Thymus (tissue), 11 donors: ENCODE measurements at regions not wholly inside any gene's neighbourhood (a gene's known extent, or its start where the extent isn't known, plus 50 kb on each side); places are given as distances from the start of the nearest gene placed in this dataset.

Experiments
- DNase-seq, 9 donors: peaks; one replicate each; pipeline ENCODE4 v3.0.0-alpha.2; 2013; ENCODE audit warnings: low spot score in 9 of 9, low read depth in 6 of 9, missing footprints in 1 of 9
- H3K27ac ChIP-seq, 2 donors: one replicate each; pipeline ENCODE4 v1.5.1; 2013; ENCODE audit warnings: control low read depth in 1 of 2, low read depth in 1 of 2, low read length in 1 of 2, mild to moderate bottlenecking in 1 of 2, moderate library complexity in 1 of 2
- H3K27me3 ChIP-seq, 2 donors: one replicate each; pipeline ENCODE4 v1.5.1; 2013; ENCODE audit warnings: low read length in 1 of 2; ENCODE audit not compliant: control insufficient read depth in 2 of 2, insufficient read depth in 1 of 2
- H3K36me3 ChIP-seq, 2 donors: one replicate each; pipeline ENCODE4 v1.5.1; 2013; ENCODE audit warnings: low read length in 1 of 2, mild to moderate bottlenecking in 1 of 2, moderate library complexity in 1 of 2; ENCODE audit not compliant: control insufficient read depth in 2 of 2, insufficient read depth in 2 of 2
- H3K4me1 ChIP-seq, 2 donors: one replicate each; pipeline ENCODE4 v1.5.1; 2013; ENCODE audit warnings: low read length in 2 of 2; ENCODE audit not compliant: control insufficient read depth in 2 of 2, insufficient read depth in 2 of 2
- H3K4me3 ChIP-seq, 2 donors: one replicate each; pipeline ENCODE4 v1.5.1; 2013; ENCODE audit warnings: low read length in 2 of 2, control low read depth in 1 of 2, mild to moderate bottlenecking in 1 of 2
- H3K9me3 ChIP-seq, 2 donors: one replicate each; pipeline ENCODE4 v1.5.1; 2013; ENCODE audit warnings: low read length in 1 of 2, mild to moderate bottlenecking in 1 of 2; ENCODE audit not compliant: control insufficient read depth in 2 of 2, insufficient read depth in 1 of 2
- WGBS: extraction: QIAGEN DNeasy Blood & Tissue Kit; methylation state at CpG from one replicate; pipeline ENCODE4 v1.1.7; 2013; 5-methylcytosine and 5-hydroxymethylcytosine counted together
- donor health status: healthy.

GRCh38 chr7:22066522-22066921 lies 120.8 kb upstream of the CDCA7L start:
- 77% methylated on average over 7 of the region's 7 CpGs for WGBS

GRCh38 chr7:22064816-22065215 lies 119.1 kb upstream of the CDCA7L start:
- 92% methylated on average over 2 of the region's 2 CpGs for WGBS
- H3K27me3 ChIP-seq: no peaks in the 10 kb centered on the region
- H3K4me1 ChIP-seq: no peaks in the 10 kb centered on the region
- no peak overlapping the region for H3K4me3 ChIP-seq
- H3K27ac ChIP-seq: no peak overlapping the region
- no peak for DNase-seq
- no peaks in the 10 kb centered on the region for H3K36me3 ChIP-seq
- no peaks in the 10 kb centered on the region for H3K9me3 ChIP-seq

More at GRCh38 chr7:22066522-22066921, 120.8 kb upstream of the CDCA7L start:
- Histone ChIP-seq H3K9me3 (no peaks in the 10 kb centered on the region), H3K4me1 (no peaks in the 10 kb centered on the region), H3K4me3 (no peak overlapping the region), H3K36me3 (no peaks in the 10 kb centered on the region), H3K27me3 (no peaks in the 10 kb centered on the region), H3K27ac (no peak overlapping the region)
- DNase-seq: no peak

- no peaks in the 10 kb centered on the region for H3K4me1 ChIP-seq
- no peak overlapping the region for H3K27ac ChIP-seq
- no peak overlapping the region for H3K4me3 ChIP-seq
- WGBS: 91% methylated on average over 2 of the region's 2 CpGs
- H3K27me3 ChIP-seq: no peaks in the 10 kb centered on the region
- no peaks in the 10 kb centered on the region for H3K9me3 ChIP-seq
- H3K36me3 ChIP-seq: no peaks in the 10 kb centered on the region
- DNase-seq: no peak
Measured at GRCh38 chr7:22061775-22062174, 116.1 kb upstream of the CDCA7L start.

- H3K27me3 ChIP-seq: no peaks in the 10 kb centered on the region
- DNase-seq: no peak
- no peaks in the 10 kb centered on the region for H3K9me3 ChIP-seq
- H3K4me3 ChIP-seq: no peak overlapping the region
- no peaks in the 10 kb centered on the region for H3K36me3 ChIP-seq
- 95% methylated on average over 3 of the region's 3 CpGs for WGBS
- no peak overlapping the region for H3K27ac ChIP-seq
- H3K4me1 ChIP-seq: no peaks in the 10 kb centered on the region
Measured at GRCh38 chr7:22060863-22061262, 115.2 kb upstream of the CDCA7L start.

GRCh38 chr7:22060197-22060596 lies 114.5 kb upstream of the CDCA7L start:
- H3K36me3 ChIP-seq: no peaks in the 10 kb centered on the region
- no peaks in the 10 kb centered on the region for H3K4me1 ChIP-seq
- H3K27ac ChIP-seq: no peak overlapping the region
- DNase-seq: no peak
- H3K9me3 ChIP-seq: no peaks in the 10 kb centered on the region
- 98% methylated on average over 1 of the region's 1 CpG for WGBS
- H3K4me3 ChIP-seq: no peak overlapping the region
- H3K27me3 ChIP-seq: no peaks in the 10 kb centered on the region

- H3K36me3 ChIP-seq: no peaks in the 10 kb centered on the region
- H3K27me3 ChIP-seq: no peaks in the 10 kb centered on the region
- no peaks in the 10 kb centered on the region for H3K9me3 ChIP-seq
- WGBS: 88% methylated on average over 6 of the region's 6 CpGs
- H3K4me3 ChIP-seq: no peak overlapping the region
- H3K4me1 ChIP-seq: no peaks in the 10 kb centered on the region
- H3K27ac ChIP-seq: no peak overlapping the region
- no peak for DNase-seq
Measured at GRCh38 chr7:22055226-22055625, 109.5 kb upstream of the CDCA7L start.

GRCh38 chr7:22052674-22053365 lies 107.1 kb upstream of the CDCA7L start:
- 94% methylated on average over 9 of the region's 9 CpGs for WGBS
- no peak for DNase-seq
- H3K4me1 ChIP-seq: no peaks in the 10 kb centered on the region
- no peaks in the 10 kb centered on the region for H3K9me3 ChIP-seq
- H3K27me3 ChIP-seq: no peaks in the 10 kb centered on the region
- H3K4me3 ChIP-seq: no peak overlapping the region
- no peaks in the 10 kb centered on the region for H3K36me3 ChIP-seq
- no peak overlapping the region for H3K27ac ChIP-seq

- Histone ChIP-seq H3K4me3 (no peak overlapping the region), H3K36me3 (no peaks in the 10 kb centered on the region), H3K9me3 (no peaks in the 10 kb centered on the region), H3K27ac (no peak overlapping the region), H3K4me1 (no peaks in the 10 kb centered on the region), H3K27me3 (no peaks in the 10 kb centered on the region)
- 89% methylated on average over 14 of the region's 14 CpGs for WGBS
- DNase-seq: no peak
Measured at GRCh38 chr7:22051886-22052673, 106.4 kb upstream of the CDCA7L start.

- Histone ChIP-seq H3K27me3 (no peaks in the 10 kb centered on the region), H3K9me3 (no peaks in the 10 kb centered on the region), H3K4me3 (no peak overlapping the region), H3K4me1 (no peaks in the 10 kb centered on the region), H3K27ac (no peak overlapping the region), H3K36me3 (no peaks in the 10 kb centered on the region)
- DNase-seq: no peak
- WGBS: 95% methylated on average over 17 of the region's 17 CpGs
Measured at GRCh38 chr7:22049766-22050500, 104.2 kb upstream of the CDCA7L start.
